Keratinocyte (primary cell): ENCODE measurements at regions not wholly inside any gene's neighbourhood (a gene's known extent, or its start where the extent isn't known, plus 50 kb on each side); places are given as distances from the start of the nearest gene placed in this dataset.
A peak's percentile ranks its signal among the peaks of the same experiment; 100 is the strongest.

Source experiments
- DNase-seq: peaks from one replicate; pipeline ENCODE4 v3.0.0-alpha.2; 2011; ENCODE audit warnings: low read depth, missing footprints, low spot score
- FAIRE-seq: peaks from 2 replicates; lab custom pipeline; 2011; peaks lifted over from hg19 to GRCh38; lab: Jason Lieb, UNC
- H2AFZ ChIP-seq: 2 replicates; pipeline ENCODE4 v1.6.0; 2012; ENCODE audit warnings: low read length, control low read depth, inconsistent platforms; ENCODE audit not compliant: control insufficient read depth
- H3K27ac ChIP-seq: 2 replicates; pipeline ENCODE4 v1.5.1; 2011; ENCODE audit warnings: low read length; ENCODE audit not compliant: control insufficient read depth, insufficient read depth
- H3K27me3 ChIP-seq: 3 replicates; pipeline ENCODE4 v1.6.0; 2011; ENCODE audit warnings: low read length; ENCODE audit not compliant: control insufficient read depth, insufficient read depth; ENCODE audit errors: extremely low read depth
- H3K36me3 ChIP-seq, 2 experiments: 2 replicates in 1 of 2; 3 replicates in 1 of 2; pipeline ENCODE4 v1.5.1; 2011; ENCODE audit warnings: low read length in 2 of 2, mild to moderate bottlenecking in 1 of 2; ENCODE audit not compliant: control insufficient read depth in 2 of 2, insufficient read depth in 2 of 2; ENCODE audit errors: extremely low read depth in 1 of 2
- H3K4me1 ChIP-seq: 3 replicates; pipeline ENCODE4 v1.5.1; 2011; ENCODE audit warnings: low read length; ENCODE audit not compliant: control insufficient read depth, insufficient read depth; ENCODE audit errors: extremely low read depth
- H3K4me2 ChIP-seq: 3 replicates; pipeline ENCODE4 v1.6.0; 2011; ENCODE audit warnings: low read depth, low read length; ENCODE audit not compliant: control insufficient read depth, insufficient read depth; ENCODE audit errors: extremely low read depth
- H3K4me3 ChIP-seq, 3 experiments: fragments of 200-600 bp in 1 of 3; sonication (generic) in 1 of 3; 2 replicates in 2 of 3; 3 replicates in 1 of 3; pipeline ENCODE4 v1.5.1; 2011 to 2016; ENCODE audit warnings: low read length in 3 of 3, mild to moderate bottlenecking in 3 of 3, control low read depth in 2 of 3, inconsistent platforms in 1 of 3, low read depth in 1 of 3, mixed read lengths in 1 of 3, mixed run types in 1 of 3, moderate library complexity in 1 of 3; ENCODE audit not compliant: control insufficient read depth in 2 of 3, insufficient read depth in 2 of 3; ENCODE audit errors: extremely low read depth in 1 of 3
- H3K79me2 ChIP-seq: 2 replicates; pipeline ENCODE4 v1.6.0; 2012; ENCODE audit warnings: low read length; ENCODE audit not compliant: control insufficient read depth, insufficient read depth
- H3K9ac ChIP-seq: 3 replicates; pipeline ENCODE4 v1.6.0; 2011; ENCODE audit warnings: low read length; ENCODE audit not compliant: control insufficient read depth, insufficient read depth; ENCODE audit errors: extremely low read depth
- H3K9me1 ChIP-seq: 3 replicates; pipeline ENCODE4 v1.6.0; 2011; ENCODE audit warnings: low read length; ENCODE audit not compliant: control insufficient read depth, insufficient read depth; ENCODE audit errors: extremely low read depth
- H3K9me3 ChIP-seq: 2 replicates; pipeline ENCODE4 v1.5.1; 2012; ENCODE audit warnings: low read depth, low read length; ENCODE audit not compliant: control insufficient read depth
- H4K20me1 ChIP-seq: 3 replicates; pipeline ENCODE4 v1.6.0; 2011; ENCODE audit warnings: low read length; ENCODE audit not compliant: control insufficient read depth, insufficient read depth; ENCODE audit errors: extremely low read depth
- CTCF ChIP-seq, 3 experiments: IDR thresholded peaks in 1 of 3; conservative IDR thresholded peaks in 1 of 3; optimal IDR thresholded peaks in 1 of 3; 2 replicates in 2 of 3; 3 replicates in 1 of 3; pipeline versions ENCODE3 to v1.5.1; 2011; ENCODE audit warnings: low read length in 3 of 3, mild to moderate bottlenecking in 3 of 3, moderate library complexity in 2 of 3, control low read depth in 1 of 3, inconsistent platforms in 1 of 3; ENCODE audit not compliant: insufficient read depth in 2 of 3; ENCODE audit errors: extremely low read depth in 1 of 3
- EZH2 ChIP-seq: IDR thresholded peaks from one replicate; pipeline ENCODE4 v1.6.1; 2012; ENCODE audit warnings: inconsistent platforms, mild to moderate bottlenecking, low read length, moderate library complexity
- dilution Hi-C: fragments of 300-500 bp; cut with MboI; formaldehyde crosslinking; loops from one replicate; pipeline ENCODE4 v1.7.0; 2020; ENCODE audit warnings: low sequenced_read_pairs; ENCODE audit not compliant: extremely low pct_ligation_motif_present

GRCh38 chr11:119878990-119879389 lies 150.0 kb upstream of the NECTIN1 start:
- H3K79me2 ChIP-seq = no peaks in the 10 kb centered on the region
- H3K27me3 ChIP-seq = peaks cover 4% of the 10 kb centered on the region
- no peak overlapping the region for H3K27ac ChIP-seq
- no peaks in the 10 kb centered on the region for H4K20me1 ChIP-seq
- FAIRE-seq (no peak), DNase-seq (no peak)
- H2AFZ ChIP-seq = no peak overlapping the region
- H3K9ac ChIP-seq = no peak overlapping the region
- dilution Hi-C loops = no loop called here
- no peaks in the 10 kb centered on the region for H3K4me1 ChIP-seq
- no peaks in the 10 kb centered on the region for H3K9me1 ChIP-seq
- no peak overlapping the region for H3K4me2 ChIP-seq
- no peak overlapping the region for H3K4me3 ChIP-seq
- peak in 2 of 3 experiments; percentile 8 to 36 for TF ChIP-seq CTCF (optimal IDR thresholded peaks at IDR 0.05 in 1 of 3, IDR thresholded peaks at IDR 0.05 in 1 of 3, conservative IDR thresholded peaks at IDR 0.05 in 1 of 3; ENCODE audit: extremely low read depth in 1 of 3, insufficient read depth in 2 of 3, low read length in 3 of 3)
- TF ChIP-seq EZH2 = no peak
- H3K36me3 ChIP-seq = no peaks in the 10 kb centered on the region
- H3K9me3 ChIP-seq = no peaks in the 10 kb centered on the region

GRCh38 chr11:119876841-119877240 lies 147.8 kb upstream of the NECTIN1 start:
- no peaks in the 10 kb centered on the region for H3K36me3 ChIP-seq
- no peak for TF ChIP-seq CTCF (optimal IDR thresholded peaks at IDR 0.05 in 1 of 3, IDR thresholded peaks at IDR 0.05 in 1 of 3, conservative IDR thresholded peaks at IDR 0.05 in 1 of 3; ENCODE audit: extremely low read depth in 1 of 3, insufficient read depth in 2 of 3, low read length in 3 of 3)
- no peak for TF ChIP-seq EZH2
- H3K27ac ChIP-seq = no peak overlapping the region
- dilution Hi-C loops = no loop called here
- H3K9me1 ChIP-seq = no peaks in the 10 kb centered on the region
- peaks cover 4% of the 10 kb centered on the region for H3K27me3 ChIP-seq
- no peak overlapping the region for H3K4me3 ChIP-seq
- H4K20me1 ChIP-seq = no peaks in the 10 kb centered on the region
- H3K4me2 ChIP-seq = no peak overlapping the region
- H3K4me1 ChIP-seq = no peaks in the 10 kb centered on the region
- no peaks in the 10 kb centered on the region for H3K79me2 ChIP-seq
- no peak overlapping the region for H2AFZ ChIP-seq
- FAIRE-seq (no peak), DNase-seq (no peak)
- no peaks in the 10 kb centered on the region for H3K9me3 ChIP-seq
- no peak overlapping the region for H3K9ac ChIP-seq
